Transverse colon (tissue), 4 donors: ENCODE measurements at regions not wholly inside any gene's neighbourhood (a gene's known extent, or its start where the extent isn't known, plus 50 kb on each side); places are given as distances from the start of the nearest gene placed in this dataset.

ENCODE experiments used
- CTCF ChIP-seq, 5 experiments: fragments of 200-600 bp in 3 of 5; fragments of 450-650 bp in 2 of 5; sonication (generic) in 3 of 5; IDR thresholded peaks; 1 replicate in 2 of 5; 2 replicates in 3 of 5; pipeline ENCODE4 v1.5.1; 2016 to 2017; ENCODE audit warnings: antibody characterized with exemption in 5 of 5, inconsistent platforms in 3 of 5, mild to moderate bottlenecking in 2 of 5, moderate library complexity in 1 of 5
- EP300 ChIP-seq: sonication (generic); formaldehyde crosslinking; IDR thresholded peaks from one replicate; pipeline ENCODE4 v1.6.1; 2017; ENCODE audit warnings: antibody characterized with exemption, low read depth
- POLR2A ChIP-seq: fragments of 450-650 bp; IDR thresholded peaks from one replicate; pipeline ENCODE4 v1.6.1; 2016; ENCODE audit warnings: antibody characterized with exemption, mild to moderate bottlenecking, moderate library complexity
- POLR2AphosphoS5 ChIP-seq, 3 donors: sonication (generic); formaldehyde crosslinking; IDR thresholded peaks; one replicate each; pipeline ENCODE4 v1.6.1; 2016; ENCODE audit warnings: antibody characterized with exemption in 3 of 3

DNA sequence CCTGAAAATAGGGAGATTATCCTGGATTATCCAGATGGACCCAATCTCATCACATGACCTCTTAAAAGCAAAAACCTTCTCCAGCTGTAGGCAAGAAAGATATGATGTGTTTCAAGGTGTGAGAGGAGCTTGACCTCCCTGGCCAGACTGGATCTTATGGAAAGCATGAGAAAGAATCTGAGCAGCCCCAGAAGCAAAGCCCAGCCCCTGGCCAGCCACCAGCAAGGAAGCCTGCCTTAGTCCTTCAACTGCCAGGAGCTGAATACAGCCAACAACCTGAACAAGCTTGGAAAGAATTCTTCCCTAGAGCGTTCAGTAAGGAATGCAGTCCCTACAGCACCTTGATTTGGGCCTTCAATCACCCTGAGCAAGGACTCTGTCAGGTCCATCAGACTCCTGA lies 375.0 kb upstream of the CHRM3 start:
- TF ChIP-seq EP300 (no peak), CTCF (IDR thresholded peaks at IDR 0.05) (no peak), POLR2AphosphoS5 (IDR thresholded peaks at IDR 0.05) (no peak), POLR2A (no peak)
